NCI-H2107 treated with DMSO at 0.1 percent for 48 hours (cell line): ENCODE measurements at regions not wholly inside any gene's neighbourhood (a gene's known extent, or its start where the extent isn't known, plus 50 kb on each side); places are given as distances from the start of the nearest gene placed in this dataset.

Source experiments
- DNase-seq: peaks from one replicate; lab custom pipeline; 2025; ENCODE audit not compliant: unreplicated experiment; lab: John Stamatoyannopoulos, UW

- DNase-seq, result no peak
These were observed 571.8 kb downstream of the TCERG1L start for GRCh38 chr10:130739757-130740145.

- DNase-seq, result no peak
These were observed 571.4 kb downstream of the TCERG1L start for GRCh38 chr10:130740166-130740565.

GRCh38 chr10:130740915-130741750 lies 570.4 kb downstream of the TCERG1L start:
- DNase-seq, result no peak

- no peak for DNase-seq
These were observed 569.3 kb downstream of the TCERG1L start for GRCh38 chr10:130741901-130742855.

- no peak for DNase-seq
These were observed 568.4 kb downstream of the TCERG1L start for GRCh38 chr10:130742941-130743675.

- DNase-seq, result no peak
These were observed 567.7 kb downstream of the TCERG1L start for GRCh38 chr10:130743751-130744271.

GRCh38 chr10:130744631-130745030 lies 566.9 kb downstream of the TCERG1L start:
- DNase-seq, result no peak

GRCh38 chr10:130745251-130745650 lies 566.3 kb downstream of the TCERG1L start:
- DNase-seq, result no peak

- no peak for DNase-seq
These were observed 565.7 kb downstream of the TCERG1L start for GRCh38 chr10:130745821-130746220.

- no peak for DNase-seq
These were observed 565.2 kb downstream of the TCERG1L start for GRCh38 chr10:130746311-130746710.

- DNase-seq, result no peak
These were observed 564.2 kb downstream of the TCERG1L start for GRCh38 chr10:130747356-130747755.

GRCh38 chr10:130747946-130748345 lies 563.6 kb downstream of the TCERG1L start:
- DNase-seq, result no peak

GRCh38 chr10:130748409-130749057 lies 563.0 kb downstream of the TCERG1L start:
- no peak for DNase-seq

- DNase-seq, result no peak
These were observed 561.6 kb downstream of the TCERG1L start for GRCh38 chr10:130749911-130750310.

GRCh38 chr10:130750441-130750840 lies 561.1 kb downstream of the TCERG1L start:
- no peak for DNase-seq

- DNase-seq, result no peak
These were observed 560.2 kb downstream of the TCERG1L start for GRCh38 chr10:130751106-130751840.

GRCh38 chr10:130751851-130752250 lies 559.7 kb downstream of the TCERG1L start:
- DNase-seq, result no peak

GRCh38 chr10:130756651-130757050 lies 554.9 kb downstream of the TCERG1L start:
- DNase-seq, result no peak

GRCh38 chr10:130757271-130757670 lies 554.2 kb downstream of the TCERG1L start:
- no peak for DNase-seq
